ENCODE measurements at regions not wholly inside any gene's neighbourhood (a gene's known extent, or its start where the extent isn't known, plus 50 kb on each side); places are given as distances from the start of the nearest gene placed in this dataset.
"Not testable (repeated sequence)": the region's sequence is repeated elsewhere in the genome, so short reads cannot be mapped to it uniquely, and the experiment has no call there.

DNA sequence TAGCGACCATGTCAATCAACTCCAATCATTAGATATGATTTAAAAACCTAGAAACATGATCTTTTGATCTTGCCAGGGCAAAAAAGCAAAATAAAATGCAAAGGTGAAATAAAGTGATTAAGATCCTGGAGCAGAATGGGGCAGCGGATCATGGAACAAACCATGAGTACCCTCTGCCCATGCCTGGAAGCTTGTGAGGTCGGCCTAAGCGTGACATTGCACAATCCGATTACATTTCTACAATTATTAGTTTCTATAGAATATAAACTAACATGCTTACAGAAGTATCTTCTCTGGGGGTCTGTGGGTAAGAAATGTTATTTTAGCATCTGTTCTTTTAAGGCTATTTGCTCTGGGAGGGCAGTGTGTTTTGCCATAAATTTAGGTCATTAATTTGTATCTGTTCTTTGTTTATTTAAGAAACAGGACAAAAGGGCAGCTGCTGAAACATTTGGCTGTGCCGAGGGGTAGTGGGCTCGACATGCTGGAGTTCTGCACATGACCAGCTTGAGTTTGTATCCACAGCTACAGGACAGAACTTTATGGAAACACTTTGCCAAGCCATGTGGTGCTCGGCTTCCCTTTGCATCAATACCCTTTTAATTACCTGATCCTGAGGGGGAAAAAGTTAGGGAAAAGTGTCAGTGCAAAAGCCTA is 55.9 kb downstream of the ZBTB18 start:
- DNase-seq: no peak

DNA sequence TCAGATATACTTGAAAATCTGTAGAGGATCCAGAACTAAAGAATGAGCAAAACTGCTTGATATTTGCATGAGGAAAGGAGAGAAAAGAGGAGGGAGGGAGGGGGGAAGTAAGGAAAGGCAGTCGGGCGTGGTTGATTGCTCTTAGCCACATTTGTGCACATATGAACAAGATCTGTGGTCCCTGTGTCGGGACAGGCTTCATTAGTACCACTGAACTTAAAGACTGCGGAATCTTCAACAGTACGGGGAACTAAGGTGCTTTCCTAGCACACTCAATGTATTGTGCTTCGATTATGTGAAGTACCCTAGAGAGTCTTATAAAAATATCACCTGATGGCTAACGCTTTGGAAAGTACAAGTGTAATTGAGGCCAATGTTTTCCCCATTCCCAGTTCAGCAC is 59.9 kb downstream of the ZBTB18 start:
- no peak for DNase-seq

DNA sequence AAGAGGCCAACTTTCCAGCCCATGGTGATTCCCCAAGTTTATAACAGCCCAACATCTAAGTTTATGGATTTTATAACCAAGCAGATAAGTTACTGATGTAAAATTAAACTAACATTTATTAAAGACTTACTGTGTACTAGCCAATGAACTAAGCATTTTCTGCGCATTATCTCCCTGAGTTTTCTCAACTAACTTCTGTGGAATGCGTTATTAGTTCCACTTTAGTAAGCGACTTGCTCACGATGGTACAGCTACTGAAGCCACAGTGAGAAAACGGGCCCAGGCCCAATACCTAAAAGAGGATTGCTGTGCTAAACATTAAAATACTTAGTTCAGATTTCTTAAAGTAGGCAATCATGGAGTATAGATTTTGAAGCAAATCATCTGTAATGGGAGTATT is 61.0 kb downstream of the ZBTB18 start:
- DNase-seq: no peak

DNA sequence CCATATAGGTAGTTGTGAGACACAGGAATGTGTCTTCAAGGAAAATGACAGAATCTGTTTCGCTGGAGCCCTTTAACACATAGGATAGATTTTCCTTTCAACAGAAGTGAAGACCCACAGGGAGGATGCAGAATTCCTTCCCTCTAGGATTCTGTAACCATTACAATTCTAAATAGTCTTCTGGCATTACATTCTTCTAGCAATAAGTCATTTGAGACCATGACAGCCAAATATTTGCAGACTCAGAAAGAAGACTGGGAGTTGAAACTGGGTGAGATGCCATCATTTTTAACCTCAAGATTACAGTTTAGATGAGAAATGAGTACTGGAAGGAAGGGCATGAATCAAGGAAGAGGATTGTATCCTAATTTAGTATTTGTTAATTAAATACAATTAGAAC is 61.6 kb downstream of the ZBTB18 start:
- DNase-seq: no peak

DNA sequence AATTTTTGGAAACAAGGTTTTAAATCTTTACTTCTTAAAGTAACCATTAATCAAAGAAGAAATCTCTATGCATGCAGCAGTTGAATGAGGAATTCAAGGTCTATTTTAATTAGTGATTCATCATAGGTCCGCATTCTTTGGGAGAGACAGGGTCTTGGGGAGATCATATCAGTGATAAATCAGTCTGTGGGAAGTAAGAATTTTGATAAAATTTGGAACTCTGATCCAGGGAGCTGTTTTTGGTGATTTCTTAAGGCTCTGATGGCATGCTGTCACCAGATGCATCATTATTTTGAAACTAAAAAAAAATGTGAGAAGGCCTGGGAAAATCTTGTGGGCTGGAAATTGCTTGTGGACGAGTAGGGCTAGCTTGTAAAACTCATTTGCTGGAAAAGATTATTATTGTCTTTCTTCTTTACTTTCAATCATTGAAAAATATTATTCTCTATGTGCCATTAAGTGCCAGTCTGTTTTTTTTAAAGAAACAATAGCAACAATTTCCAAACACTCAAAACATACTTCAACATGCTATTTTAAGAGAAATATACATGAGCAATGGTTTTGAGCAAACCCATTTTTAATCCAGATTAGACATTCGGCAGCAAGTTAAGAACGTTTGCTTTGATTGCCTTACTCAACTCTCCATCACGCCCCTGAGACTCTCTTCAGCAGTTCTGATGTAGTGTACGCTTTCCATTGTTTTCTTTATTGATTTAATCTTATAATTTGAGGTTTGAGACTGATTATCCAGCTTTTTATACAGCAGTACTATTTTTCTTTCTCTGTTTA is 62.6 kb downstream of the ZBTB18 start:
- no peak for DNase-seq

DNA sequence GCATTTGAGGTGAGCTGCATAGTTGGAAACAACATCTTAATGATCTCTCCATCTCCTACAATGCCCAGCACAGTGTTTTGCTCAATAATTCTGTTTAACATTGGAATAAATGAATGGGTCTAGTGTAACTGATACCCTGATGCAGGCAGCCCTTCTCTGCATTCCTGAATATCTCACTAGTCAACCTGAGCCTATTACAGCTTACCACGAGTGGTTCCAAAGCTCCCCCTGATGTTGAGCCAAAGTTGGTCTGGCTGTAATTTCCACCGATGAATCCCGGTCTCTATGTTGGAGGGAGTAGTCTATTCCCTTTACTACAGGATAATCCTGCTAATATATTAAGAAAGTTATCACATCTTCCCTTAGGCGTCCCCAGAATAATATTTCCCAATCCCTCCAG is 63.8 kb downstream of the ZBTB18 start:
- DNase-seq: no peak

DNA sequence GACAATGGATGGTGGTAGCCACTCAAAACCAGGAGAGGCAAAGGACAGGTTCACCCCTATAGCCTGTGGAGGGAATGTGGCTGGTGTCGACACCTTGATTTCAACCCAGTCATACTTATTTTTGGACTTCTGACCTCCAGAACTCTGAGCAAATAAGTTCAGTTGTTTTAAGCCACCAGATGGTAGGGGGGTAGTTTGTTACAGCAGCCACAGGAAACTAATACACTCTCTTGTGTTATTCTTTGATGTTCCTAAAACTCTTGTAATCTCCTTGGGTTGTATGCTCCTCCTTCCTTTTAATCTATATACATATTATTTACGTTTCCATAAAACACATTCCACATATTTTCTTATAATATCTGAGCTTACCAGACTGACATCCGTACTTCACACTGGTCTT is 65.9 kb downstream of the ZBTB18 start:
- no peak for DNase-seq

DNA sequence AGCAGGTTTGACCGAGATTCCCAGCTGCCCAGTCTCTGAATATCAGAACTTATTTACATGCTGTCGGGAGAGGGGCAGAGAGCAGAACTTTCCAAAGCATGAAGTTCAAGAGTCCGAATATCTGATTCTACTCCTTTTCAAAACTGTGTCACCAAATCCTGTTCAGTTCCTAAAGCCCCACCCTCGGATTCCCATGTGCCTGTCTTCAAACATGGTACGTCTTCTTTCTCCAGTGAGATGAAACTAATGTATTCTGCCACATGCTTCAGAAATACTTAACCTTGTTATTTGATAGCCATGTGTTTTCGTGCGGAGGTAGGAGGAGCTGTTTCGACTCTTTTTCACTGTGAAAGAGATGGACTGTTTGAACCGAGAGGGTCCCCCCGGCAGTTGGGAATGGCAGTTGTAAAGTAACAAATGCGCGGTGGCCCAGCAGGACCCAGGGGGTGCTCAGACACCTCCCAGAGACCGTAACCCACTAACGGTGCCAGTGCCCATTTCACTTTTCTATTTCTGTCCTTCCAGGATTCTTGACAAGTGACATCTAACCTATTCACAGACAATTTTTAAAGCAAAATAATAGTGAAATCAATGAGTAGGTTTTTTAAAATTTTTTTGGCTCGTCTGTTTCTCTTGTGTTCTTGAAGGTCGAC is 67.2 kb downstream of the ZBTB18 start:
- no peak for DNase-seq

DNA sequence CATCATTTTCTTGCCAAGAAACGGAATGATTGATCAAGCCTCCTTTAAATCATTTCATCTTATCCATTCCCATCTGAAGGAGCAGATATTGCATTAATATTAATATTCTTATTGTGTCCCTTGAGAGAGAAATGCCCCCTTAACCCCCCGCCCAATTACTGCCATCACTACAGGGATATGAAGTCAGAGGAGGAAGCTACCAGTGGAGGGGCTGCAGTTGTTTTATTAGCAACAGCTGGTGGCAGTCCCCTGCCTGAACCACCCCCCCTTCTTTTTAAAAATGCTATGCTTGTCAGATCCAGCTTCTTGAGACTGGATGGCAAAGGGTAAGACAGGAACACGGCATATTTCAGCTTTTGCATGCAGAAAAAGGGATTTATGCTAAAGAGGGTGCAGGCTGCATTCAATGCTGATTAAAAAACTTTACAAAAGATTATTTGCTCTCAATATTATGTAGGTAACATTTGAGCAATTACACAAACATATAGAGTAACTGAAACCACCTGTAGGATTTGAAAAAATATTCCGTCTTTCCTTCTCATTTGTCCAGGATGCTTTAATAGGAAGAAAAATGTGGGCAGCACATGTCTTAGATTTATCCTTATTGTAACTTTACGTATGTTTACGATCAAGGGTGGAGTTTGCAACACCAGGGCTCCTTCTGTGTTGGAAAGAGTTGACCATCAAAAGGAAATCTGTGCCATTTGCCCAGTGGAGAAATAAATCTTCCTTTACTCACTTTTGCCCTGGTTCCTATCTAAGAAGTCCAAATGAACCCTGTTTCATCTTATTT is 77.7 kb downstream of the ZBTB18 start:
- no peak for DNase-seq

DNA sequence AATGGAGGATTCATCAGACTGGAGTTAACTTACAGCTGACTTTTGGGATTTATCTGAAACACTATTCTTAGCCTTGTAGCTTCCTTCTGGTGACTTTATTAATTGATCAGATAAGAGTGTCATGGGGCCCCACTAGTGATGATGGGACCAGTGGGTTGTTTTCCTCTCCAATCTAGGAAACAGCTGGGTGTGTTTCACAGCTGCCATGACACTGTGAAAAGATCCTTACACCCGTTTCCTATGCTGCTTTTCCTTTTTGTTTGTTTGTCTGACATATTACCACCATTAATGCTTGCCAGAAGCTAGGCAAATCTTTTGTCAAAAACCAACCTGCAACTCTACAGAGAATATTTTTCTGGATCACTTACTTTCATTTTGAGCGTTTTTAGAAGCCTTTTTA is 86.2 kb downstream of the ZBTB18 start:
- DNase-seq: no peak

DNA sequence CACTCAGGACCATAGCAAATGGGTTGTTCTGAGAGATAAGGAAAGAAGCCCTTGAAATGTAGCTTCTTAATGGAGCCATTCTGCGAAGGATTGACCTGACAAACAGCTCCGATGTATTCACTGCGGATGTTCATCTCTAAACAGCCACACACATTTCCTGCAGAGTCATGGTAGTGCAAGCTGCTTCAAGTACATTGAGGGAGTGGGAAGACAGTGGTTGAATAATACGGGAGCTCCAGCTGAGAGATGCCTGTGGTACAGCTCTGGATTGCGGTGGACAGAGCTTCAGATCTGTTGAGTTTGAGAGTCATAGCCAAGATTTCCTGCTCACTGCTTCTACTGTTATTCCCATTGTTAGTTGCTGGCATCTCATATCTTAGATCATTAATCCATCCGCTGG is 86.6 kb downstream of the ZBTB18 start:
- no peak for DNase-seq

DNA sequence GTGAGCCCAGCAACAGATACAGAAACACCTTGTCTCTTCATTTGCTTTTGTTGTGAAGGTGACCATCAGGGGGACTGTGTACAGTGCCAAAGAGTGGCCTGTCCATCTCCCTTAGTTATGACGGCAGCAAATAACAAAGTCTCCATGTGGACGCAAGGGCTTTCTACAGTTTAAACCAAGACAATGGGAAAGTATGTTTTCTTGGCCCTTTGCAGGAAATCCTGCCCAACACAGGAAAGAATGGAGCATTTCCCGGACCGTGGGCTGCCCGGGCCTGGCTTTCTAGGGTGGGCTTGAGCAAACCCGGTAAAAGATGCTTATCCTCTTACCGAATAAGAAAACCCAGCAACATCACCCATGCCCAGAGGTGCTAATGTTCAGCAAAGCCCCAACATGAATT is 87.3 kb downstream of the ZBTB18 start:
- DNase-seq: no peak

DNA sequence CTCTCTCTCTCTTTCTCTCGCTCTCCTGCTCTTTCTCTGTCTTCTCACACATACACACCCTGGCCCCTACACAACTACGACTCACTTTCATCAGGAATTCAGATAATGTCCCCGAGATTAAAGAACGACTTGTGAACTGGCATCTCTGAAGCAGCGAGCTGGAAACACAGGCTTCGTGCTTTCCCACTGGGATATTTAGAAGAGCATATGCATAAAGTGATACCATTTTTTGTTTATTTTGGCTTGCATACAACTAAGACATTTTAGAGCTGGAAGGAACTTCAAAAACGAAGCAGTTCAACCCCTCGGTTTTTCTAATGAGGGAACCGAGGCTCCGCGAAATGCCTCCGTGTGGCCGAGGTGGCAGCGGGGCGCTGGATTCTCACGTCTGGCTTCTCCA is 88.6 kb downstream of the ZBTB18 start:
- no peak for DNase-seq

DNA sequence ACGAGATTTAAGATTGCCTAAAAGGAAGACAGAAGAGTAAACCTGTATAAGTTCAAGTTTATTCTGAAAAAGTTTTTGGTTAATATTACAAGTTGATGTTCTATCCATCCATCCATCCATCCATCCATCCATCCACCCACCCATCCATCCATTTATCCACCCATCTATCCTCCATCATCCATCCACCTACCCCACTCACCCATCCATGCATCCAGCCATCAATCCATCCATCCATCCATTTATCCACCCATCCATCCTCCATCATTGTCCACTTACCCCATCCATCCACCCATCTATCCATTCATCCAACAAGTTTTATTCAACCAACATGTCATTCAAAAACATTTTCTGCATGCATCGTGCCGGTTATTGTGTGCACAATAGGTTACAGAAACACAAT is 89.3 kb downstream of the ZBTB18 start:
- no peak for DNase-seq

DNA sequence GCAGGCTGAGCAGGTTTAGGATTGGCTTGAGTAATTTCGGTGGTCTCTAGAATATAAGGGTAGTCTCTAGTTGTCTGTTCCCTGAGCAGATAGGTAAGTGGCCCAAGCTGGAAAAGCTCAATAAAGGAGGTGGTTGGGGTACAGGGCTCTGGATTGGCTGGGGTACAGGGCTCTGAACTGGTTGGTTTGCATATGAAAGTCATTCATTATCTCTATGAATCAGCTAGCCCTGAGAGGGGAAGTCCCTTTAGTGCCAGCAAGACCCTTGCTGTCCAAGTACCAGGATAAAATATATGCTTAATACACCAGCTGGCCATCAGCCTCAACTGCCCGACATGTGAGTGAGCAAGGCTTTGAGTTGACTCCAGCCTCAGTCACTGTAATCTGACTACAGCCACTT is 93.0 kb downstream of the ZBTB18 start:
- no peak for DNase-seq

DNA sequence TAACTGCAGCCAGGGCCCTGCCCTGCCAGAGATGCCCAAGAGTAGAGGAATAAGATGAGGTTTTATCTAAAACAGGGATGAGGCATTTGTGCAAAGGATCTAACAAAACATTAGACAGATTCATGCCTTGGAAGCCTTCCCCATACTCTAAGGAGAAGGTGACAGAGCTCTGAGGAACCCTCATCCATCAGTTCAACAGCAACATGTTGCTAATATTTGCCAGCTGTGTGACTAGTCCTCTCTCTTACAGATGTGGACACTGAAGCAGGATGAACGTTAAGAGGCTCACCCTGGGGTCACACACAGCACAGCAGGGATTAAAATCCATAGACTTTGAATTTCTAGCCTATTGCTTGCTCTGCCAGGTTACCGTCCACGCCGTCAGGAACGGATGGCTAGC is 99.0 kb downstream of the ZBTB18 start:
- DNase-seq: no peak

DNA sequence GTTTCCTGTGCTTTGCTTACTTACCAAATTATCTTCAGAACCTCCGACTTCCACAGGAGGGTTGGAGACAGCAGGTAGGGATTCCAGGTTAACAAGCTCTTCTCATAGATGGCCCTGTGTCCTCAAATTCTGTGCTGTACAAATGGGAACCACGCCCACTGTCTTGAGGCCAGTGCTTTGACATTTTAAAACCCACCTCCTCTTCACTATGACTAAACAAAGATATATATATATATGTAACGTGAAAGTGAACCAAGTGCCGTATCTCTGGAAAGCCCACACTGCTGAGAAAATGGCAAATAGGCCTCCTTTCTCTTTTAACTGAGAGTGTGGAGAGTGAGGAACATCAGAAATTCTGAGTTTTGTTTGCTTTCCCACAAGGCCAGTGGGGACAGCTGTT is 99.6 kb downstream of the ZBTB18 start:
- no peak for DNase-seq

DNA sequence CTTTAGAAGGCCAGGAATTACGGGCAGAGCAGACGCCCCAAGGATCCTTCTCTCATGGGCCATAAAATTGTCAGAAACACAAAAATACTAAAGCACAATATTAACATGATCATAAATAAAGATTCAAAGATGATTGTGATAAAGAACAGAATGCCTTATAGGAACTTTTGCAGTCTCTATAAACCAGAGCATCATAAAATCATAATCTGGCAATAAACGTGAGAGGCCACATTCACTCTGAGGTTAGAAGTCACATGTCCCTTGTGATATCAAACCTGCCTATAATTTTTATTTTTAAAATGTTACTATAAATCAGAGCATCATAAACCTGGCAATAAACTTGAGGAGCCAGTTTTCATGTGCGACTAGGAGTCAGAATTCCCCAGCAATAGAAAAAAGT is 100.5 kb downstream of the ZBTB18 start:
- no peak for DNase-seq

DNA sequence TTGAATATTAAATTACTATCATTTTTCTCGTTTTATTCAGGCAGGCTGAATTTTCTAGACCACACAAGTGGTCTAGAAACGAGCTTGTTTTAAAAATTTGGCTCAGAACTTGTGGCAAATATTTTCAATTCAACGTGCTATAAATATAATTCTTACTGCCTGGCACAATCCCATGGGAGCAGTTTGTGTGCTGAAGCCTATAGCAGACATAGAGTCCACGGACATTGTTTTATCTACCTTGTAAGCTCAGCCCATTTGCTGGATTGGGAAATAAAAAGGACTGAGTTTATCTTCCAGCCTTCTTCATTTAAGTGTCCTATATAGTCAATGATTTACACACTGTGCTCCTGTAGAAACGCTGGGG is 103.4 kb downstream of the ZBTB18 start:
- DNase-seq: no peak

DNA sequence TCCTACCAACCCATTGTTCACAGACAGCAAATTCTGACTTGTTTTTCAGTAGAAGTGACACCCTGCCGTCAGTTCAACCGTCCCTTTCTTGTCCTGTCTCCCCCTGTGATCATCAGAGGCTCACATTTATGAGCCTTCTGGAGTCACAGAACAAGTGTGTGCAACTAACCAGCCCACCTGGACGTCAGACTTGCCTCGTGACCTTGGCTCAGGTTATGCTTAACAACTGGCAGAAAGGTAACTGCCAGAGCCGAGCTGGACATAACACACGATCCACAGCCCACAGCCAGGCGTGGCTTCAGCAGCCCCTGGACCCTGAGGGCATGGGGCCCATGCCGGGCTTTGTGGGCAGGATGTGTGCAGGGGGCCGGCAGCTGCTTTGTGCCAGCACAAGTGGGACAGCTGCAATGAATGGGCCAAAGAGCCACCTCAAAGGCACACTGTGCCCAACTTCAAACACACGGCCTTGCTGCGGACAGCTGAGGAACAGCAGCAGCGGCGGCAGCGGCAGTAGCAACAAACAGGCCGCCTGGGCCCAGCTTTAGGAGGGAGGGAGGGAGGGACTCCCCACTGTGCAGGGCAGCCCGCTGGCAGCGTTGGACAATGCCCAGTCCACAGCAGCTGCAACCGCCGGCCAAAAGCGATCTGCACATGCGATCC is 103.9 kb downstream of the ZBTB18 start:
- DNase-seq: no peak

DNA sequence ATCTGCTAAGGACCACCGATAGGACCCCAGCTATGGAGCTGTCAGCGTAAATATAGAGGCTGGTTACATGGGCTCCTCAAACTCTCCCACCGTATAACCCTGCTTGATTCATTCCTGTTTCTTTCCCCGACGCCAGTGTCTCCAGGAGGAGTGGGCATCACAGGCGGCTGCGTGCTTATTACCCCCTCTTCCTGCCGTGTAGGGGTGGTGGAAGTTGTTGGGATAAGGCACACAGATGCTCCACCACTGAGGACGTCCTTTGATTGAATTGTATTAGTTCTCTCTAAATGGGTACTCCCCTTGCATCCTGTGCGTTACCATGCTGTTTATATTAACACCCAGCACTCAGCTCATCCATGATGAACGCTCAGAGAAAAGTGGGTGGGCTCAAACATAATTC is 104.6 kb downstream of the ZBTB18 start:
- DNase-seq: no peak

DNA sequence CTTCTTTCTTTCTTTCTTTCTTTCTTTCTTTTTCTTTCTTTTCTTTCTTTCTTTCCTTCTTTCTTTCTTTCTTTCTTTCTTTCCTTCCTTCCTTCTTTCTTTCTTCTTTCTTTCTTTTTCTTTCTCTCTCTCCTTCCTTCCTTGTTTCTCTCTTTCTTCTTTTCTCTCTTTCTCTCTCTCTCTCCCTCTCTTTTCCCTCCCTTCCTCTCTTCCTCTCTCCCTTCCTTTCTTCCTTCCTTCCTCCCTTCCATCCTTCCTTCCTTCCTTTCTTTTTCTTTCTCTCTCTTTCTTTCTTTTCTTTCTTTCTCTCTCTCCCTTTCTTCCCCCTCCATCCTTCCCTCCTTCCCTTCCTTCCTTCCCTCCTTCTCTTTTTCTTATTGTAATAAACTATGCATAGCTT is 105.5 kb downstream of the ZBTB18 start:
- DNase-seq: not testable (repeated sequence)
